IMR-90 (cell line): ENCODE measurements at regions not wholly inside any gene's neighbourhood (a gene's known extent, or its start where the extent isn't known, plus 50 kb on each side); places are given as distances from the start of the nearest gene placed in this dataset.

Experiments
- ATAC-seq: fragments of 200-7000 bp; cut with Tn5 transposase; 2 replicates; pipeline ENCODE4 v1.9.1; 2020; ENCODE audit warnings: low read depth, mild to moderate bottlenecking, moderate library complexity
- BruUV-seq: library from RNA; stranded (reverse); fragments of 400-500 nt; replicated peaks from 2 replicates; lab custom pipeline; 2021; lab: Mats Ljungman, UMichigan
- CTCF ChIA-PET: fragments of 300-600 bp; formaldehyde crosslinking; extraction: SDS; loops from one replicate; lab custom pipeline; 2021; ENCODE audit warnings: antibody characterized with exemption; lab: Yijun Ruan, JAX
- POLR2A ChIA-PET: fragments of 300-600 bp; sonication (Branson Sonifier 250); formaldehyde crosslinking; loops from one replicate; lab custom pipeline; 2022; ENCODE audit warnings: antibody characterized with exemption; ENCODE audit not compliant: unreplicated experiment; lab: Charles Lee
- DNase-seq: peaks from one replicate; pipeline ENCODE4 v3.0.0; 2013
- H2AFZ ChIP-seq: replicated peaks from 2 replicates; pipeline ENCODE3; 2013; ENCODE audit warnings: low read length, mild to moderate bottlenecking; ENCODE audit not compliant: poor library complexity
- H2AK5ac ChIP-seq: 2 replicates; pipeline ENCODE4 v1.6.1; 2013; ENCODE audit warnings: low read depth, low read length, inconsistent platforms
- H2AK9ac ChIP-seq: replicated peaks from 2 replicates; pipeline ENCODE3; 2013; ENCODE audit warnings: mild to moderate bottlenecking, low read depth, low read length, moderate library complexity; ENCODE audit not compliant: poor library complexity
- H2BK120ac ChIP-seq: 2 replicates; pipeline ENCODE4 v1.6.1; 2013; ENCODE audit warnings: low read depth, low read length, inconsistent platforms
- H2BK15ac ChIP-seq: 3 replicates; pipeline ENCODE4 v1.6.1; 2013; ENCODE audit warnings: low read depth, low read length, inconsistent platforms
- H2BK20ac ChIP-seq: 2 replicates; pipeline ENCODE4 v1.6.1; 2013; ENCODE audit warnings: low read depth, mild to moderate bottlenecking, inconsistent platforms, low read length, moderate library complexity
- H2BK5ac ChIP-seq: 2 replicates; pipeline ENCODE4 v1.6.1; 2013; ENCODE audit warnings: mild to moderate bottlenecking, low read depth, low read length, inconsistent platforms; ENCODE audit not compliant: poor library complexity, severe bottlenecking
- H3K14ac ChIP-seq: replicated peaks from 2 replicates; pipeline ENCODE4 v1.6.1; 2013; ENCODE audit warnings: low read depth, low read length, inconsistent platforms
- H3K18ac ChIP-seq: 2 replicates; pipeline ENCODE4 v1.6.1; 2013; ENCODE audit warnings: low read depth, low read length, control low read depth
- H3K23ac ChIP-seq: 2 replicates; pipeline ENCODE4 v1.6.1; 2013; ENCODE audit warnings: low read depth, low read length, inconsistent platforms
- H3K27ac ChIP-seq: 2 replicates; pipeline ENCODE4 v1.5.1; 2013; ENCODE audit warnings: mild to moderate bottlenecking, control low read depth, low read length; ENCODE audit not compliant: insufficient read depth
- H3K27me3 ChIP-seq: 2 replicates; pipeline ENCODE4 v1.6.1; 2013; ENCODE audit warnings: low read length; ENCODE audit not compliant: control insufficient read depth, insufficient read depth
- H3K36me3 ChIP-seq: 2 replicates; pipeline ENCODE4 v1.6.1; 2013; ENCODE audit warnings: low read length, mixed read lengths; ENCODE audit not compliant: control insufficient read depth, insufficient read depth
- H3K4ac ChIP-seq: 2 replicates; pipeline ENCODE4 v1.6.1; 2013; ENCODE audit warnings: low read depth, low read length, inconsistent platforms
- H3K4me1 ChIP-seq: 2 replicates; pipeline ENCODE4 v1.6.1; 2013; ENCODE audit warnings: low read length, mixed read lengths; ENCODE audit not compliant: control insufficient read depth, insufficient read depth
- H3K4me2 ChIP-seq: 2 replicates; pipeline ENCODE4 v1.6.1; 2013; ENCODE audit warnings: low read depth, mild to moderate bottlenecking, control low read depth, low read length, moderate library complexity
- H3K4me3 ChIP-seq: 2 replicates; pipeline ENCODE4 v1.5.1; 2013; ENCODE audit warnings: low read depth, mild to moderate bottlenecking, control low read depth, low read length, moderate library complexity; ENCODE audit not compliant: insufficient read depth
- H3K56ac ChIP-seq: 2 replicates; pipeline ENCODE4 v1.6.1; 2013; ENCODE audit warnings: low read length, inconsistent platforms; ENCODE audit not compliant: insufficient read depth; ENCODE audit errors: extremely low read depth
- H3K79me1 ChIP-seq, 2 experiments: 2 replicates each; pipeline ENCODE4 v1.6.1; 2013; ENCODE audit warnings: low read length in 2 of 2, inconsistent platforms in 1 of 2, low read depth in 1 of 2
- H3K9ac ChIP-seq: 2 replicates; pipeline ENCODE4 v1.6.1; 2013; ENCODE audit warnings: low read depth, low read length, control low read depth
- H3K9me1 ChIP-seq: 2 replicates; pipeline ENCODE4 v1.6.1; 2013; ENCODE audit warnings: low read length, inconsistent platforms; ENCODE audit not compliant: insufficient read depth
- H3K9me3 ChIP-seq: 2 replicates; pipeline ENCODE4 v1.6.1; 2013; ENCODE audit warnings: low read length; ENCODE audit not compliant: control insufficient read depth, insufficient read depth
- H4K20me1 ChIP-seq: 2 replicates; pipeline ENCODE4 v1.6.1; 2013; ENCODE audit warnings: low read length, inconsistent platforms; ENCODE audit not compliant: insufficient read depth
- H4K5ac ChIP-seq: 2 replicates; pipeline ENCODE4 v1.6.1; 2013; ENCODE audit warnings: mild to moderate bottlenecking, low read depth, low read length, control low read depth
- H4K8ac ChIP-seq, 2 experiments: 2 replicates each; pipeline ENCODE4 v1.6.1; 2013; ENCODE audit warnings: low read depth in 2 of 2, low read length in 2 of 2, control low read depth in 1 of 2, inconsistent platforms in 1 of 2
- H4K91ac ChIP-seq: 2 replicates; pipeline ENCODE4 v1.6.1; 2013; ENCODE audit warnings: low read depth, low read length, inconsistent platforms; ENCODE audit not compliant: insufficient read depth
- BHLHE40 ChIP-seq: fragments of 150-350 bp; IDR thresholded peaks from 2 replicates; pipeline ENCODE4 v1.6.1; 2016; ENCODE audit warnings: mild to moderate bottlenecking, low read depth, low read length
- CEBPB ChIP-seq: IDR thresholded peaks from 2 replicates; pipeline ENCODE4 v1.6.1; 2012; ENCODE audit warnings: low read depth, low read length, improper control_type of control experiment
- CHD1 ChIP-seq: IDR thresholded peaks from 2 replicates; pipeline ENCODE4 v1.6.1; 2012; ENCODE audit warnings: low read depth, low read length, improper control_type of control experiment
- CTCF ChIP-seq: conservative IDR thresholded peaks from 2 replicates; pipeline ENCODE4 v1.5.1; 2012; ENCODE audit warnings: mild to moderate bottlenecking, low read depth, low read length, improper control_type of control experiment
- ELK1 ChIP-seq: fragments of 150-350 bp; IDR thresholded peaks from 2 replicates; pipeline ENCODE4 v1.6.1; 2016; ENCODE audit warnings: low read depth, mild to moderate bottlenecking, low read length, moderate library complexity, borderline replicate concordance
- FOS ChIP-seq: fragments of 150-350 bp; IDR thresholded peaks from 2 replicates; pipeline ENCODE4 v1.6.1; 2016; ENCODE audit warnings: low read depth, low read length
- MAFK ChIP-seq: IDR thresholded peaks from 2 replicates; pipeline ENCODE4 v1.6.1; 2012; ENCODE audit warnings: low read depth, low read length, improper control_type of control experiment
- MAZ ChIP-seq: IDR thresholded peaks from 2 replicates; pipeline ENCODE4 v1.6.1; 2012; ENCODE audit warnings: low read depth, mild to moderate bottlenecking, low read length, improper control_type of control experiment, moderate library complexity, borderline replicate concordance
- MXI1 ChIP-seq: IDR thresholded peaks from 2 replicates; pipeline ENCODE4 v1.6.1; 2012; ENCODE audit warnings: low read depth, mild to moderate bottlenecking, low read length, moderate library complexity, borderline replicate concordance
- NFE2L2 ChIP-seq: fragments of 150-350 bp; IDR thresholded peaks from 2 replicates; pipeline ENCODE4 v1.6.1; 2016; ENCODE audit warnings: low read depth, mild to moderate bottlenecking, low read length
- POLR2A ChIP-seq: IDR thresholded peaks from 2 replicates; pipeline ENCODE4 v1.6.1; 2012; ENCODE audit warnings: mild to moderate bottlenecking, low read depth, low read length
- RAD21 ChIP-seq: IDR thresholded peaks from 2 replicates; pipeline ENCODE4 v1.6.1; 2012; ENCODE audit warnings: low read length, improper control_type of control experiment
- RCOR1 ChIP-seq: IDR thresholded peaks from 2 replicates; pipeline ENCODE4 v1.6.1; 2012; ENCODE audit warnings: mild to moderate bottlenecking, low read length, improper control_type of control experiment; ENCODE audit not compliant: insufficient replicate concordance
- RFX5 ChIP-seq: IDR thresholded peaks from 2 replicates; pipeline ENCODE4 v1.8.0; 2012; ENCODE audit warnings: low read depth, mild to moderate bottlenecking, low read length, moderate library complexity
- SMC3 ChIP-seq: fragments of 150-350 bp; IDR thresholded peaks from 2 replicates; pipeline ENCODE4 v1.6.1; 2016; ENCODE audit warnings: low read depth, mild to moderate bottlenecking, antibody characterized with exemption, low read length, moderate library complexity
- USF2 ChIP-seq: fragments of 150-350 bp; IDR thresholded peaks from 2 replicates; pipeline ENCODE4 v1.6.1; 2017; ENCODE audit warnings: mild to moderate bottlenecking, antibody characterized with exemption, low read length, low read depth
- WGBS, 2 experiments: methylation state at CpG; one replicate each; pipeline versions ENCODE4 v1.1.5 to v1.1.7; 2013; ENCODE audit warnings: missing lambda C conversion rate in 2 of 2; ENCODE audit not compliant: insufficient read length in 1 of 2; ENCODE audit errors: extremely low coverage in 2 of 2; 5-methylcytosine and 5-hydroxymethylcytosine counted together
- dilution Hi-C: fragments of 300-500 bp; cut with HindIII; formaldehyde crosslinking; loops from one replicate; pipeline ENCODE4 v1.14.3; 2018; ENCODE audit warnings: low sequenced_read_pairs; ENCODE audit not compliant: unreplicated experiment
- in situ Hi-C: fragments of 300-500 bp; cut with MboI; formaldehyde crosslinking; loops from 3 replicates; pipeline ENCODE4 v1.14.3; 2019; ENCODE audit warnings: low sequenced_read_pairs, inconsistent platforms, mixed read lengths
- intact Hi-C: fragments of 100-400 bp; cut with micrococcal nuclease; formaldehyde crosslinking; loops from 2 replicates; pipeline ENCODE4 v1.10.0; 2022

- POLR2A ChIA-PET: interaction anchor here (0.6 kb wide), 1 partner anchor 128 kb away, joined by 4 read pairs; no protein-coding TSS in a partner anchor
- H3K27ac ChIP-seq: no peak overlapping the region
- no peak overlapping the region for H3K23ac ChIP-seq
- no peak overlapping the region for H3K4me3 ChIP-seq
- no CpG with 5 or more reads among the region's 3 CpGs for WGBS, 2 experiments
- no peak overlapping the region for H2BK20ac ChIP-seq
- dilution Hi-C loops: no loop called here
- no peak overlapping the region for H2BK5ac ChIP-seq
- CTCF ChIA-PET: no interaction called here
- no peaks in the 10 kb centered on the region for H3K27me3 ChIP-seq
- no peak overlapping the region for H4K91ac ChIP-seq
- no peak for ATAC-seq
- intact Hi-C loops: no loop called here
- no peaks in the 10 kb centered on the region for H3K4me1 ChIP-seq
- H3K56ac ChIP-seq: no peak overlapping the region
- TF ChIP-seq RAD21 (no peak), RFX5 (no peak), MAZ (no peak), SMC3 (no peak), POLR2A (no peak), MAFK (no peak), CHD1 (no peak), FOS (no peak), MXI1 (no peak), ELK1 (no peak), RCOR1 (no peak), NFE2L2 (no peak), USF2 (no peak), CEBPB (no peak), CTCF (no peak), BHLHE40 (no peak)
- H3K9me1 ChIP-seq: no peaks in the 10 kb centered on the region
- H3K79me1 ChIP-seq: no peaks in the 10 kb centered on the region
- no peak overlapping the region for H3K9ac ChIP-seq
- H4K8ac ChIP-seq: no peak overlapping the region
- H2AK9ac ChIP-seq: no peak overlapping the region
- no peak overlapping the region for H4K5ac ChIP-seq
- no peaks in the 10 kb centered on the region for H4K20me1 ChIP-seq
- no peak overlapping the region for H2AFZ ChIP-seq
- no peak overlapping the region for H3K14ac ChIP-seq
- no peak overlapping the region for H2BK120ac ChIP-seq
- H3K18ac ChIP-seq: no peak overlapping the region
- BruUV-seq: no TSS peak
- H3K4me2 ChIP-seq: no peak overlapping the region
- H3K9me3 ChIP-seq: no peaks in the 10 kb centered on the region
- no peak for DNase-seq
- no peaks in the 10 kb centered on the region for H3K36me3 ChIP-seq
- H3K4ac ChIP-seq: no peak overlapping the region
- in situ Hi-C loops: no loop called here
- H2BK15ac ChIP-seq: no peak overlapping the region
- no peak overlapping the region for H2AK5ac ChIP-seq
These were observed 172.7 kb upstream of the ARHGAP24 start for GRCh38 chr4:85302193-85302736.
